Activated CD8-positive, alpha-beta T cell treated with anti-CD3 and anti-CD28 coated beads for 36 hours (primary cell): ENCODE measurements at regions not wholly inside any gene's neighbourhood (a gene's known extent, or its start where the extent isn't known, plus 50 kb on each side); places are given as distances from the start of the nearest gene placed in this dataset.
"Not testable (repeated sequence)": the region's sequence is repeated elsewhere in the genome, so short reads cannot be mapped to it uniquely, and the experiment has no call there.

Source experiments
- ATAC-seq: fragments of 200-7000 bp; cut with Tn5 transposase; one replicate; pipeline ENCODE4 v1.10.0; 2021; ENCODE audit warnings: mild to moderate bottlenecking, moderate library complexity
- CTCF ChIA-PET: fragments of 350-600 bp; sonication (Branson Sonifier 250); formaldehyde crosslinking; loops from one replicate; lab custom pipeline; 2021; ENCODE audit warnings: antibody characterized with exemption; lab: Charles Lee
- POLR2A ChIA-PET: fragments of 350-600 bp; sonication (Branson Sonifier 250); formaldehyde crosslinking; loops from one replicate; lab custom pipeline; 2021; ENCODE audit warnings: antibody characterized with exemption; lab: Charles Lee
- DNase-seq: peaks from one replicate; pipeline ENCODE4 v3.0.0-alpha.2; 2020
- H3K27ac Mint-ChIP-seq: one replicate; pipeline ENCODE4 v1.8.0; 2021; ENCODE audit warnings: mild to moderate bottlenecking, mixed read lengths
- H3K27me3 Mint-ChIP-seq: one replicate; pipeline ENCODE4 v1.8.0; 2021; ENCODE audit warnings: mixed read lengths
- H3K36me3 Mint-ChIP-seq: one replicate; pipeline ENCODE4 v1.8.0; 2021; ENCODE audit warnings: low read depth, mixed read lengths
- H3K4me1 Mint-ChIP-seq: one replicate; pipeline ENCODE4 v1.8.0; 2021; ENCODE audit warnings: low read depth, mixed read lengths
- H3K4me3 Mint-ChIP-seq: one replicate; pipeline ENCODE4 v1.8.0; 2021; ENCODE audit warnings: mild to moderate bottlenecking, moderate library complexity, mixed read lengths
- H3K9me3 Mint-ChIP-seq: one replicate; pipeline ENCODE4 v1.8.0; 2021; ENCODE audit warnings: mixed read lengths
- CTCF ChIP-seq: fragments of 200-600 bp; IDR thresholded peaks from one replicate; pipeline ENCODE4 v1.8.0; 2022; ENCODE audit warnings: antibody characterized with exemption, mild to moderate bottlenecking
- intact Hi-C: fragments of 100-400 bp; cut with micrococcal nuclease; formaldehyde crosslinking; loops from one replicate; pipeline ENCODE4 v1.10.0; 2022

- ChIA-PET POLR2A (no interaction called here), CTCF (no interaction called here)
- H3K27me3 Mint-ChIP-seq, result no peaks in the 10 kb centered on the region
- no peak for DNase-seq
- no peaks in the 10 kb centered on the region for H3K4me1 Mint-ChIP-seq
- no peaks in the 10 kb centered on the region for H3K36me3 Mint-ChIP-seq
- no peak overlapping the region for H3K27ac Mint-ChIP-seq
- no peaks in the 10 kb centered on the region for H3K9me3 Mint-ChIP-seq
- no peak for TF ChIP-seq CTCF
- no peak overlapping the region for H3K4me3 Mint-ChIP-seq
- no peak for ATAC-seq
- intact Hi-C loops, result no loop called here
These were observed 156.5 kb downstream of the NDUFA10 start for GRCh38 chr2:239868556-239869181.

- intact Hi-C loops, result no loop called here
- Mint-ChIP-seq H3K9me3 (no peaks in the 10 kb centered on the region), H3K4me1 (no peaks in the 10 kb centered on the region), H3K4me3 (no peak overlapping the region), H3K27ac (no peak overlapping the region), H3K27me3 (no peaks in the 10 kb centered on the region), H3K36me3 (no peaks in the 10 kb centered on the region)
- ATAC-seq (no peak), DNase-seq (no peak)
- ChIA-PET CTCF (no interaction called here), POLR2A (no interaction called here)
- TF ChIP-seq CTCF, result no peak
These were observed 158.4 kb downstream of the NDUFA10 start for GRCh38 chr2:239866778-239867177.

GRCh38 chr2:239866350-239866749, 158.8 kb downstream of the NDUFA10 start:
- intact Hi-C loops, result no loop called here
- Mint-ChIP-seq H3K27me3 (no peaks in the 10 kb centered on the region), H3K4me1 (no peaks in the 10 kb centered on the region)

GRCh38 chr2:239865856-239866255, 159.3 kb downstream of the NDUFA10 start:
- H3K36me3 Mint-ChIP-seq, DNase-seq, H3K4me3 Mint-ChIP-seq, H3K27ac Mint-ChIP-seq, POLR2A ChIA-PET, H3K9me3 Mint-ChIP-seq, intact Hi-C loops, CTCF ChIA-PET, H3K27me3 Mint-ChIP-seq, H3K4me1 Mint-ChIP-seq, ATAC-seq: not testable (repeated sequence)

More at GRCh38 chr2:239866350-239866749, 158.8 kb downstream of the NDUFA10 start:
- no peaks in the 10 kb centered on the region for H3K36me3 Mint-ChIP-seq
- CTCF ChIA-PET, result no interaction called here
- no peak overlapping the region for H3K27ac Mint-ChIP-seq
- no peaks in the 10 kb centered on the region for H3K9me3 Mint-ChIP-seq
- TF ChIP-seq CTCF, result no peak
- no peak overlapping the region for H3K4me3 Mint-ChIP-seq
- POLR2A ChIA-PET, result no interaction called here
- DNase-seq, result no peak
- no peak for ATAC-seq

DNA sequence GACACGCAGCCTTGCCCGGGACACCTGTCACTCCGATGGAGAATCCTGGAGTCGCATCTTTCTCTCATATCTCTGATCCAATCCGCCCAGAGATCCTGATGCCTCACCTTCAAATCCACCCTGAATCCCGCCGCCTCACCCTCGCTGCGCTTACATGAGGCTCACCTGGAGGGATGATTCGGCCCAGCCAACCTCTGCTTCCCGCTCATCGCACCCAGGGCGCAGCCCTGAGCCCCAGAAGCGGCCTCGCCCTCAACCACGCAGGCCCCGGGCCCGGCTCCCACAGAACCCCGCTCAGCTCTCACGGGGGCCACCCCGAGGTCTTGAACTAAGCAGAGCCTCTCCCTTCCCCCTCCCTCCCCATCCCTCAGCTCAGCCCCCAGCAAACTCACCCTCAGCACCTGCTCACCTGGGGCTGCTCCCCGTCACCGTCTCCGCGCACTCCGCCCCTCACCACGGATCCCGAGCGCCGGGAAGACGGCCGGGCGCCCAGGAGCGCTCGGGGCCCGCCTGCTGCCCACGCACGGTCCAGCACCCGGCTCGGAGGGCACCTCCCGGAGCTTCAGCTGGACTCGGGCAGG, 160.0 kb downstream of the NDUFA10 start:
- H3K4me3 Mint-ChIP-seq, result no peak overlapping the region
- no peaks in the 10 kb centered on the region for H3K27me3 Mint-ChIP-seq
- intact Hi-C loops, result no loop called here
- H3K36me3 Mint-ChIP-seq, result no peaks in the 10 kb centered on the region
- POLR2A ChIA-PET, result no interaction called here
- no peak overlapping the region for H3K27ac Mint-ChIP-seq
- no peaks in the 10 kb centered on the region for H3K9me3 Mint-ChIP-seq
- CTCF ChIA-PET, result no interaction called here
- ATAC-seq, result no peak
- no peaks in the 10 kb centered on the region for H3K4me1 Mint-ChIP-seq
- TF ChIP-seq CTCF, result no peak
- DNase-seq, result no peak
